HG02885 (cell line): ENCODE measurements at regions not wholly inside any gene's neighbourhood (a gene's known extent, or its start where the extent isn't known, plus 50 kb on each side); places are given as distances from the start of the nearest gene placed in this dataset.
A peak's percentile ranks its signal among the peaks of the same experiment; 100 is the strongest.

Experiments used
- ATAC-seq: cut with Tn5 transposase; IDR thresholded peaks from one replicate; pipeline ENCODE4 v1.9.1; 2021; ENCODE audit warnings: mild to moderate bottlenecking; ENCODE audit not compliant: unreplicated experiment, poor library complexity

GRCh38 chr5:54696346-54696745 lies 178.8 kb downstream of the SNX18 start:
- ATAC-seq = no peak

GRCh38 chr5:54695198-54695966 lies 177.8 kb downstream of the SNX18 start:
- no peak for ATAC-seq

- ATAC-seq = no peak
These were observed 176.5 kb downstream of the SNX18 start for GRCh38 chr5:54693936-54694657.

GRCh38 chr5:54692631-54693030 lies 175.1 kb downstream of the SNX18 start:
- ATAC-seq = no peak

GRCh38 chr5:54691656-54692055 lies 174.1 kb downstream of the SNX18 start:
- no peak for ATAC-seq

GRCh38 chr5:54689411-54690251 lies 172.1 kb downstream of the SNX18 start:
- no peak for ATAC-seq

GRCh38 chr5:54680998-54681397 lies 163.4 kb downstream of the SNX18 start:
- ATAC-seq = no peak

GRCh38 chr5:54679686-54680085 lies 162.1 kb downstream of the SNX18 start:
- no peak for ATAC-seq

- no peak for ATAC-seq
These were observed 161.2 kb downstream of the SNX18 start for GRCh38 chr5:54678737-54679136.

GRCh38 chr5:54676481-54677340 lies 159.2 kb downstream of the SNX18 start:
- no peak for ATAC-seq

GRCh38 chr5:54673523-54674225 lies 156.1 kb downstream of the SNX18 start:
- ATAC-seq = peak; percentile 59

- ATAC-seq = no peak
These were observed 155.3 kb downstream of the SNX18 start for GRCh38 chr5:54672871-54673270.

GRCh38 chr5:54671681-54672080 lies 154.1 kb downstream of the SNX18 start:
- ATAC-seq = no peak

GRCh38 chr5:54671111-54671531 lies 153.6 kb downstream of the SNX18 start:
- ATAC-seq = no peak

GRCh38 chr5:54670281-54670680 lies 152.7 kb downstream of the SNX18 start:
- ATAC-seq = no peak

GRCh38 chr5:54669845-54670244 lies 152.3 kb downstream of the SNX18 start:
- ATAC-seq = no peak

- no peak for ATAC-seq
These were observed 151.7 kb downstream of the SNX18 start for GRCh38 chr5:54669285-54669684.

GRCh38 chr5:54668096-54668495 lies 150.5 kb downstream of the SNX18 start:
- ATAC-seq = no peak

GRCh38 chr5:54667136-54667535 lies 149.6 kb downstream of the SNX18 start:
- ATAC-seq = no peak
